Loucy (cell line): ENCODE measurements at regions not wholly inside any gene's neighbourhood (a gene's known extent, or its start where the extent isn't known, plus 50 kb on each side); places are given as distances from the start of the nearest gene placed in this dataset.
A peak's percentile ranks its signal among the peaks of the same experiment; 100 is the strongest.

Experiments
- H2AFZ ChIP-seq: fragments of 200-600 bp; sonication (generic); 2 replicates; pipeline ENCODE4 v1.6.0; 2016; ENCODE audit warnings: antibody characterized with exemption, mild to moderate bottlenecking, low read length, moderate library complexity
- H3F3A ChIP-seq: fragments of 200-600 bp; 2 replicates; pipeline ENCODE4 v1.6.0; 2016; ENCODE audit warnings: antibody characterized with exemption, low read depth, mild to moderate bottlenecking
- H3K27me3 ChIP-seq: fragments of 200-600 bp; sonication (generic); 2 replicates; pipeline ENCODE4 v1.6.1; 2014; ENCODE audit warnings: low read length, mild to moderate bottlenecking; ENCODE audit not compliant: insufficient read depth, poor library complexity, severe bottlenecking
- H3K36me3 ChIP-seq: fragments of 200-600 bp; sonication (generic); 2 replicates; pipeline ENCODE4 v1.6.1; 2016; ENCODE audit warnings: low read length; ENCODE audit not compliant: insufficient read depth
- H3K4me1 ChIP-seq: fragments of 200-600 bp; sonication (generic); 2 replicates; pipeline ENCODE4 v1.5.1; 2014; ENCODE audit warnings: low read length, mild to moderate bottlenecking; ENCODE audit not compliant: insufficient read depth, poor library complexity, severe bottlenecking
- H3K4me2 ChIP-seq: fragments of 200-600 bp; sonication (generic); 2 replicates; pipeline ENCODE4 v1.6.0; 2014; ENCODE audit warnings: antibody characterized with exemption, low read length, low read depth, mild to moderate bottlenecking; ENCODE audit not compliant: poor library complexity, severe bottlenecking
- H3K4me3 ChIP-seq: fragments of 200-600 bp; sonication (generic); 2 replicates; pipeline ENCODE4 v1.5.1; 2014; ENCODE audit warnings: low read length, mild to moderate bottlenecking, mixed read lengths; ENCODE audit not compliant: poor library complexity, severe bottlenecking
- H3K79me2 ChIP-seq: fragments of 200-600 bp; sonication (generic); 2 replicates; pipeline ENCODE4 v1.6.1; 2014; ENCODE audit warnings: low read length; ENCODE audit not compliant: insufficient read depth
- H3K9ac ChIP-seq: fragments of 200-600 bp; sonication (generic); 2 replicates; pipeline ENCODE4 v1.6.0; 2014; ENCODE audit warnings: mild to moderate bottlenecking, low read depth, low read length, moderate library complexity; ENCODE audit not compliant: poor library complexity, severe bottlenecking
- H3K9me2 ChIP-seq: fragments of 200-600 bp; sonication (generic); replicated peaks from 2 replicates; pipeline ENCODE4 v1.6.1; 2016; ENCODE audit warnings: low read depth, low read length, mixed read lengths
- H3K9me3 ChIP-seq: fragments of 200-600 bp; sonication (generic); 2 replicates; pipeline ENCODE4 v1.6.1; 2014; ENCODE audit warnings: mild to moderate bottlenecking, antibody characterized with exemption, low read length, low read depth; ENCODE audit not compliant: insufficient read depth
- H4K20me1 ChIP-seq: fragments of 200-600 bp; sonication (generic); 2 replicates; pipeline ENCODE4 v1.6.0; 2014; ENCODE audit warnings: antibody characterized with exemption, low read length, mild to moderate bottlenecking; ENCODE audit not compliant: insufficient read depth, poor library complexity, severe bottlenecking
- EZH2phosphoT487 ChIP-seq: fragments of 200-600 bp; IDR thresholded peaks from 2 replicates; pipeline ENCODE4 v1.6.1; 2018; ENCODE audit warnings: antibody characterized with exemption, mild to moderate bottlenecking, moderate library complexity, borderline replicate concordance
- TF ChIP-seq, protein P1 (sequence below): fragments of 200-600 bp; sonication (generic); conservative IDR thresholded peaks from 2 replicates; pipeline ENCODE4 v1.5.1; 2014; ENCODE audit warnings: mild to moderate bottlenecking, antibody characterized with exemption, low read length

DNA sequence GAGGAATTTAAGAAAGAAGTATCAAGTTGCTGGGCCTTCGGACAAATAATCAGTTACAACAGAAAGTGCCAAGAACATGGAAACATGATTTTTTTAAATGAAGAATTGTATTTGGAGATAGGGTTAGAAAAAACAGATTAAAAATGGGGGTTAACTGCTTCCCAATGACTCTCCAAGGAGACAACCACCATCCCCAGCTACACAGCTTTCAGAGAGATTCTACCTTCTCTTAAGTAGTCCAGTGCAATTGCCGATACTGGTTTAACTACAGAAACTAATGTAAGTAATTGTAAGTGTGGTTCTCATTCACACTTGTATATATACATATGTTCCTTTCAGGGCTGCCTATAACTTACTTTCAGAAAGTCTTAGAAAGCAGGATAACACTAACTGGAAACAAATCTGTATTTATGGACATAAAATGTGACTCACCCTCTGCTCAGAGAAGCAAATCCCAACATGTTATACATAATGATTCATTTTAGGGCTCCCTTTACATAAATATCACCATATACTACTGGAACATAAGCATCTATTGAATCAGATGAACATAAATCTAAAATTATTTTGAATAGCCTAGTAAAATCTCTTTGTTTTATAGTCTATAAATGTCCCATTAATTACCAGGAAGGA, 248.9 kb upstream of the UGT8 start:
- H4K20me1 ChIP-seq: no peaks in the 10 kb centered on the region
- no peaks in the 10 kb centered on the region for H3K27me3 ChIP-seq
- no peak overlapping the region for H3K4me3 ChIP-seq
- no peak overlapping the region for H2AFZ ChIP-seq
- H3F3A ChIP-seq: no peaks in the 10 kb centered on the region
- no peak overlapping the region for H3K4me2 ChIP-seq
- H3K36me3 ChIP-seq: no peaks in the 10 kb centered on the region
- H3K79me2 ChIP-seq: no peaks in the 10 kb centered on the region
- H3K9ac ChIP-seq: no peak overlapping the region
- TF ChIP-seq, protein P1, sequence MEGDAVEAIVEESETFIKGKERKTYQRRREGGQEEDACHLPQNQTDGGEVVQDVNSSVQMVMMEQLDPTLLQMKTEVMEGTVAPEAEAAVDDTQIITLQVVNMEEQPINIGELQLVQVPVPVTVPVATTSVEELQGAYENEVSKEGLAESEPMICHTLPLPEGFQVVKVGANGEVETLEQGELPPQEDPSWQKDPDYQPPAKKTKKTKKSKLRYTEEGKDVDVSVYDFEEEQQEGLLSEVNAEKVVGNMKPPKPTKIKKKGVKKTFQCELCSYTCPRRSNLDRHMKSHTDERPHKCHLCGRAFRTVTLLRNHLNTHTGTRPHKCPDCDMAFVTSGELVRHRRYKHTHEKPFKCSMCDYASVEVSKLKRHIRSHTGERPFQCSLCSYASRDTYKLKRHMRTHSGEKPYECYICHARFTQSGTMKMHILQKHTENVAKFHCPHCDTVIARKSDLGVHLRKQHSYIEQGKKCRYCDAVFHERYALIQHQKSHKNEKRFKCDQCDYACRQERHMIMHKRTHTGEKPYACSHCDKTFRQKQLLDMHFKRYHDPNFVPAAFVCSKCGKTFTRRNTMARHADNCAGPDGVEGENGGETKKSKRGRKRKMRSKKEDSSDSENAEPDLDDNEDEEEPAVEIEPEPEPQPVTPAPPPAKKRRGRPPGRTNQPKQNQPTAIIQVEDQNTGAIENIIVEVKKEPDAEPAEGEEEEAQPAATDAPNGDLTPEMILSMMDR: no peak
- no peak for TF ChIP-seq EZH2phosphoT487
- no peaks in the 10 kb centered on the region for H3K9me2 ChIP-seq
- no peaks in the 10 kb centered on the region for H3K4me1 ChIP-seq
- H3K9me3 ChIP-seq: no peaks in the 10 kb centered on the region

DNA sequence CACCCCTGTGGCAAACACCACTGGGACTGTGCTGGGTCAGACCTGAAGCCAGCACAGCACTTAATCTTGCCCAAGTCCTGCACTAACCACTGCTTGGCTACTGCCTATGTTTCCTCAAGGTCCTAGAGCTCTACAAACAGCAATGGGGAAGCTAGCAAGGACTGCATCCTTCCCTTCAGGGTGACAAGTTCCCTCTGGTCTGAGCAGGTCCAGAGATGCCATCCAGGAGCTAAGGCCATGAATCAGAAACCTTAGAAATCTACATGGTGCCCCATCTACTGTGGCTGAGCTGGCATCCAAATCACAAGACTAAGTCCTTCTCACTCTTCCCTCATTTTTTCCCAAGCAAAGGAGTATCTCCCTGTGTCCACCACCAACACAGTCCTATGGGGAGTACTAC, 239.7 kb upstream of the UGT8 start:
- Histone ChIP-seq H3K9me2 (no peaks in the 10 kb centered on the region), H3K27me3 (no peaks in the 10 kb centered on the region), H3K9me3 (no peaks in the 10 kb centered on the region), H3K79me2 (no peaks in the 10 kb centered on the region), H3K4me3 (no peak overlapping the region), H3F3A (no peaks in the 10 kb centered on the region), H4K20me1 (no peaks in the 10 kb centered on the region), H2AFZ (no peak overlapping the region), H3K9ac (no peak overlapping the region), H3K4me1 (peaks cover 12% of the 10 kb centered on the region), H3K4me2 (no peak overlapping the region), H3K36me3 (no peaks in the 10 kb centered on the region)
- TF ChIP-seq EZH2phosphoT487: no peak
- TF ChIP-seq, protein P1: no peak

GRCh38 chr4:114361249-114361648, 237.4 kb upstream of the UGT8 start:
- H3K4me2 ChIP-seq: peak overlapping the region; percentile 62

More at GRCh38 chr4:114361249-114361648, 237.4 kb upstream of the UGT8 start:
- Histone ChIP-seq H3K9ac (no peak overlapping the region), H3K27me3 (no peaks in the 10 kb centered on the region), H3K4me3 (peak overlapping the region; percentile 43), H3K9me3 (no peaks in the 10 kb centered on the region), H3K79me2 (no peaks in the 10 kb centered on the region), H3K9me2 (no peaks in the 10 kb centered on the region), H3K36me3 (no peaks in the 10 kb centered on the region), H2AFZ (no peak overlapping the region; the same call in 1 of the 2 replicates), H4K20me1 (no peaks in the 10 kb centered on the region), H3K4me1 (peaks cover 12% of the 10 kb centered on the region), H3F3A (no peaks in the 10 kb centered on the region)
- no peak for TF ChIP-seq EZH2phosphoT487
- TF ChIP-seq, protein P1: no peak
